Mesendoderm (in vitro differentiated cells): ENCODE measurements at regions not wholly inside any gene's neighbourhood (a gene's known extent, or its start where the extent isn't known, plus 50 kb on each side); places are given as distances from the start of the nearest gene placed in this dataset.
A peak's percentile ranks its signal among the peaks of the same experiment; 100 is the strongest.
"Not testable (repeated sequence)": the region's sequence is repeated elsewhere in the genome, so short reads cannot be mapped to it uniquely, and the experiment has no call there.

ENCODE experiments used
- DNase-seq: peaks from one replicate; pipeline ENCODE4 v3.0.0; 2013
- H2AK5ac ChIP-seq: 2 replicates; pipeline ENCODE4 v1.6.1; 2013; ENCODE audit warnings: low read length, inconsistent platforms
- H2BK120ac ChIP-seq: 2 replicates; pipeline ENCODE4 v1.6.1; 2013; ENCODE audit warnings: low read depth, mild to moderate bottlenecking, low read length, moderate library complexity, mixed read lengths
- H2BK15ac ChIP-seq: replicated peaks from 2 replicates; pipeline ENCODE4 v1.6.1; 2013; ENCODE audit warnings: low read depth, mild to moderate bottlenecking, moderate library complexity
- H2BK5ac ChIP-seq: 2 replicates; pipeline ENCODE4 v1.6.1; 2013; ENCODE audit warnings: low read length, inconsistent platforms
- H3K18ac ChIP-seq: 2 replicates; pipeline ENCODE4 v1.6.1; 2013; ENCODE audit warnings: mild to moderate bottlenecking, low read length, mixed read lengths
- H3K23ac ChIP-seq: one replicate; pipeline ENCODE4 v1.6.1; 2013; ENCODE audit warnings: low read length
- H3K27ac ChIP-seq: 2 replicates; pipeline ENCODE4 v1.5.1; 2013; ENCODE audit warnings: low read depth, mild to moderate bottlenecking, inconsistent platforms, low read length, moderate library complexity
- H3K27me3 ChIP-seq: 2 replicates; pipeline ENCODE4 v1.6.1; 2013; ENCODE audit warnings: low read length, control low read depth, mild to moderate bottlenecking, inconsistent platforms; ENCODE audit not compliant: insufficient read depth, poor library complexity
- H3K36me3 ChIP-seq: 2 replicates; pipeline ENCODE4 v1.6.1; 2013; ENCODE audit warnings: low read length, inconsistent platforms; ENCODE audit not compliant: control insufficient read depth, insufficient read depth
- H3K4ac ChIP-seq: one replicate; pipeline ENCODE4 v1.6.1; 2013; ENCODE audit warnings: low read depth, mild to moderate bottlenecking, low read length, moderate library complexity
- H3K4me1 ChIP-seq: 2 replicates; pipeline ENCODE4 v1.6.1; 2013; ENCODE audit warnings: low read depth, low read length, inconsistent platforms; ENCODE audit not compliant: control insufficient read depth
- H3K4me2 ChIP-seq: 2 replicates; pipeline ENCODE4 v1.6.1; 2013; ENCODE audit warnings: low read length
- H3K4me3 ChIP-seq: 2 replicates; pipeline ENCODE4 v1.5.1; 2013; ENCODE audit warnings: mild to moderate bottlenecking, low read length
- H3K56ac ChIP-seq: one replicate; pipeline ENCODE4 v1.6.1; 2013; ENCODE audit warnings: low read length
- H3K79me1 ChIP-seq: 2 replicates; pipeline ENCODE4 v1.6.1; 2013; ENCODE audit warnings: low read length, inconsistent platforms
- H3K79me2 ChIP-seq: 2 replicates; pipeline ENCODE4 v1.6.1; 2013; ENCODE audit warnings: mild to moderate bottlenecking, low read length; ENCODE audit not compliant: control insufficient read depth, insufficient read depth
- H3K9ac ChIP-seq: 2 replicates; pipeline ENCODE4 v1.6.1; 2013; ENCODE audit warnings: low read length, inconsistent platforms
- H4K5ac ChIP-seq: one replicate; pipeline ENCODE4 v1.6.1; 2013; ENCODE audit warnings: low read length
- H4K8ac ChIP-seq: one replicate; pipeline ENCODE4 v1.6.1; 2013; ENCODE audit warnings: low read depth, mild to moderate bottlenecking, control low read depth, low read length, moderate library complexity
- WGBS: extraction: QIAGEN DNeasy Blood & Tissue Kit; methylation state at CpG from one replicate; pipeline ENCODE4 v1.1.7; 2013; ENCODE audit warnings: low lambda C conversion rate, missing lambda C conversion rate; ENCODE audit not compliant: insufficient coverage; ENCODE audit errors: extremely low coverage; 5-methylcytosine and 5-hydroxymethylcytosine counted together

GRCh38 chr17:45600052-45601012, 109.8 kb upstream of the PLEKHM1 start:
- H4K5ac ChIP-seq, H3K9ac ChIP-seq, H3K36me3 ChIP-seq, H3K4ac ChIP-seq, H3K4me2 ChIP-seq, H3K4me3 ChIP-seq, H2BK5ac ChIP-seq, H4K8ac ChIP-seq, H2AK5ac ChIP-seq, H3K23ac ChIP-seq, H3K79me2 ChIP-seq, H3K79me1 ChIP-seq, H3K27me3 ChIP-seq, H2BK15ac ChIP-seq, H3K56ac ChIP-seq, H3K27ac ChIP-seq, H2BK120ac ChIP-seq, H3K4me1 ChIP-seq: not testable (repeated sequence)
- no CpG with 5 or more reads among the region's 21 CpGs for WGBS
- peak; percentile 91 for DNase-seq
- peak overlapping the region; percentile 39 for H3K18ac ChIP-seq

GRCh38 chr17:45601013-45601412, 110.5 kb upstream of the PLEKHM1 start:
- not testable (repeated sequence) for H3K79me1 ChIP-seq, H2BK120ac ChIP-seq, H3K36me3 ChIP-seq, H3K4me1 ChIP-seq, H3K79me2 ChIP-seq, H3K4ac ChIP-seq, H4K5ac ChIP-seq, H3K23ac ChIP-seq, DNase-seq, H3K18ac ChIP-seq, H3K56ac ChIP-seq, H4K8ac ChIP-seq, H3K27ac ChIP-seq, H3K27me3 ChIP-seq, H2BK5ac ChIP-seq, H3K4me2 ChIP-seq, H2BK15ac ChIP-seq, H3K9ac ChIP-seq, H3K4me3 ChIP-seq, H2AK5ac ChIP-seq
- WGBS: no CpG with 5 or more reads among the region's 18 CpGs

GRCh38 chr17:45601605-45602539, 111.4 kb upstream of the PLEKHM1 start:
- not testable (repeated sequence) for H2BK5ac ChIP-seq, H2BK15ac ChIP-seq, H3K79me2 ChIP-seq, H3K79me1 ChIP-seq, H3K9ac ChIP-seq, H4K5ac ChIP-seq, H3K56ac ChIP-seq, H2BK120ac ChIP-seq, H3K27ac ChIP-seq, H4K8ac ChIP-seq, H3K23ac ChIP-seq, H3K4ac ChIP-seq, H3K27me3 ChIP-seq, H3K36me3 ChIP-seq, H3K4me2 ChIP-seq, H3K18ac ChIP-seq, H2AK5ac ChIP-seq, H3K4me1 ChIP-seq, H3K4me3 ChIP-seq, DNase-seq
- no CpG with 5 or more reads among the region's 63 CpGs for WGBS

GRCh38 chr17:45605751-45606150, 115.2 kb upstream of the PLEKHM1 start:
- not testable (repeated sequence) for H3K9ac ChIP-seq, H3K4ac ChIP-seq, H3K27ac ChIP-seq, H3K36me3 ChIP-seq, H3K4me1 ChIP-seq, H3K56ac ChIP-seq, H3K79me1 ChIP-seq, H2BK15ac ChIP-seq, H2BK5ac ChIP-seq, H2BK120ac ChIP-seq, H3K18ac ChIP-seq, H3K4me2 ChIP-seq, DNase-seq, H3K4me3 ChIP-seq, H4K5ac ChIP-seq, H3K79me2 ChIP-seq, H4K8ac ChIP-seq, H3K23ac ChIP-seq, H2AK5ac ChIP-seq, H3K27me3 ChIP-seq
- WGBS: no CpG with 5 or more reads among the region's 1 CpG

- H2BK120ac ChIP-seq, H3K56ac ChIP-seq, H3K18ac ChIP-seq, H2BK15ac ChIP-seq, H2BK5ac ChIP-seq, H3K9ac ChIP-seq, H3K4me2 ChIP-seq, H4K5ac ChIP-seq, H3K36me3 ChIP-seq, H3K79me1 ChIP-seq, H3K27me3 ChIP-seq, H2AK5ac ChIP-seq, H3K4me1 ChIP-seq, H3K79me2 ChIP-seq, H4K8ac ChIP-seq, H3K27ac ChIP-seq, H3K4ac ChIP-seq, H3K4me3 ChIP-seq, H3K23ac ChIP-seq: not testable (repeated sequence)
- WGBS: no CpG with 5 or more reads among the region's 16 CpGs
- DNase-seq: peak; percentile 62
Observed at GRCh38 chr17:45619984-45620405, 129.5 kb upstream of the PLEKHM1 start.
